ENCODE measurements at regions not wholly inside any gene's neighbourhood (a gene's known extent, or its start where the extent isn't known, plus 50 kb on each side); places are given as distances from the start of the nearest gene placed in this dataset.

DNA sequence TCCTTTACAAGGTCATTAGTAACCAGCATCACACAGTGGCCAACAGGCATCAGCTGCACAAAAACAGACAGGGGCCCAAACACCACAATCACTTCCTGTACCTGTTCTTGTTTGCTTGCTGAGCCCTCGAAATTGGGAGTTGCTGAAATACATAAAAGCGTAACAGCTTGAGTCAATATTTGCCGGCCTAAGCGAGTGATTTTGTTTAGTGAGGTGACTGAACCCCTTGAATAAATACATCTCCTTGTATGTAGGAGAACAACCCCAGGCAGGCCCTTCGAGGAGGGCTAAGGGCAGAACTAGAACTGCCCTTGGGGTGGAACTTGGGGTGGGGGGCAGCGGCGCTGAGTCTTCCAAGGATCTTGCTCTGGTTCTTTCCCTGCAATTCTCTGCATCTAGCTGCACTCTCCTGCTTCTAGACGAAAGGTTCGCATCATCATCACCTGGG, 502.5 kb downstream of the RASEF start:
- TF ChIP-seq, protein P1, sequence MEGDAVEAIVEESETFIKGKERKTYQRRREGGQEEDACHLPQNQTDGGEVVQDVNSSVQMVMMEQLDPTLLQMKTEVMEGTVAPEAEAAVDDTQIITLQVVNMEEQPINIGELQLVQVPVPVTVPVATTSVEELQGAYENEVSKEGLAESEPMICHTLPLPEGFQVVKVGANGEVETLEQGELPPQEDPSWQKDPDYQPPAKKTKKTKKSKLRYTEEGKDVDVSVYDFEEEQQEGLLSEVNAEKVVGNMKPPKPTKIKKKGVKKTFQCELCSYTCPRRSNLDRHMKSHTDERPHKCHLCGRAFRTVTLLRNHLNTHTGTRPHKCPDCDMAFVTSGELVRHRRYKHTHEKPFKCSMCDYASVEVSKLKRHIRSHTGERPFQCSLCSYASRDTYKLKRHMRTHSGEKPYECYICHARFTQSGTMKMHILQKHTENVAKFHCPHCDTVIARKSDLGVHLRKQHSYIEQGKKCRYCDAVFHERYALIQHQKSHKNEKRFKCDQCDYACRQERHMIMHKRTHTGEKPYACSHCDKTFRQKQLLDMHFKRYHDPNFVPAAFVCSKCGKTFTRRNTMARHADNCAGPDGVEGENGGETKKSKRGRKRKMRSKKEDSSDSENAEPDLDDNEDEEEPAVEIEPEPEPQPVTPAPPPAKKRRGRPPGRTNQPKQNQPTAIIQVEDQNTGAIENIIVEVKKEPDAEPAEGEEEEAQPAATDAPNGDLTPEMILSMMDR (IDR thresholded peaks at IDR 0.05; ENCODE audit: low read depth, low read length) = no peak
- no peak for DNase-seq (ENCODE audit: low read depth, low spot score)
- no peak overlapping the region for H3K4me3 ChIP-seq (ENCODE audit: low read depth, low read length)
- in situ Hi-C loops (cut with HindIII; ENCODE audit: low sequenced_read_pairs) = no loop called here

DNA sequence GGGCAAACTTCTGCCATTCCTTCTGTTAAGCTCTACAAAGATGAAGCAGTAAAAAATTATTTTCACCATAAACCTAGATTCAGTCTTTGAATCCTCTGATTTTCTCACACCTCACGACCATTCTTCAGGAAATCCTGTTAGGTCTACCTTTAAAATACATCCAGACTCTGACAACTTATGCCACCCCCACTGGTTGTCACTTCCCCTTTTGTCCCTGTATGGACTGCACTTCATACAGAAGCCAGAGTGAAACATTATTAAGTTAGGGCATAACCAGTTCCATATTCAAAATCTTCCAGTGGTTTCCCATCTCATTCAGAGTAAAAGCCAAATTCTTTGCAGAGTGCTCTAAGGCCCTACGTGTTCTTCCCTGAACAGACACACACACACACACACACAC, 499.8 kb downstream of the RASEF start:
- H3K4me3 ChIP-seq (ENCODE audit: low read depth, low read length) = no peak overlapping the region
- no peak for DNase-seq (ENCODE audit: low read depth, low spot score)
- in situ Hi-C loops (cut with HindIII; ENCODE audit: low sequenced_read_pairs) = no loop called here
- TF ChIP-seq, protein P1 (IDR thresholded peaks at IDR 0.05; ENCODE audit: low read depth, low read length) = no peak

DNA sequence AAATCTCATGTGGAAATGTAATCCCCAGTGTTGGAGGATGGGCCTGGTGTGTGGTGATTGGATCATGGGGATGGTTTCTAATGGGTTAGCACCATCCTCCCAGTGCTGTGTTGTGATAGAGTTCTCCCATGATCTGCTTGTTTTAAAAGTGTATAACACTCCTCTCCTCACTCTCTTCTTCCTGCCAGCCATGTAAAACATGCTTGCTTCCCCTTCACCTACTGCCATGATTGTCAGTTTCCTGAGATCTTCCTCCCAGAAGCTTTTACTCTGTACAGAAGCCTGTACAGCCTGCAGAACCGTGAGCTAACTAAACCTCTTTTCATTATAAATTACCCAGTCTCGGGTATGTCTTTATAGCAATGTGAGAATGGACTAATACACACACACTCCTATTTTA, 499.1 kb downstream of the RASEF start:
- TF ChIP-seq, protein P1 (IDR thresholded peaks at IDR 0.05; ENCODE audit: low read depth, low read length) = no peak
- DNase-seq (ENCODE audit: low read depth, low spot score) = no peak
- H3K4me3 ChIP-seq (ENCODE audit: low read depth, low read length) = no peak overlapping the region
- in situ Hi-C loops (cut with HindIII; ENCODE audit: low sequenced_read_pairs) = no loop called here

- no peak for DNase-seq (ENCODE audit: low read depth, low spot score)
- in situ Hi-C loops (cut with HindIII; ENCODE audit: low sequenced_read_pairs) = no loop called here
- TF ChIP-seq, protein P1 (IDR thresholded peaks at IDR 0.05; ENCODE audit: low read depth, low read length) = no peak
- no peak overlapping the region for H3K4me3 ChIP-seq (ENCODE audit: low read depth, low read length)
Measured at GRCh38 chr9:82565188-82565969, 497.6 kb downstream of the RASEF start.

DNA sequence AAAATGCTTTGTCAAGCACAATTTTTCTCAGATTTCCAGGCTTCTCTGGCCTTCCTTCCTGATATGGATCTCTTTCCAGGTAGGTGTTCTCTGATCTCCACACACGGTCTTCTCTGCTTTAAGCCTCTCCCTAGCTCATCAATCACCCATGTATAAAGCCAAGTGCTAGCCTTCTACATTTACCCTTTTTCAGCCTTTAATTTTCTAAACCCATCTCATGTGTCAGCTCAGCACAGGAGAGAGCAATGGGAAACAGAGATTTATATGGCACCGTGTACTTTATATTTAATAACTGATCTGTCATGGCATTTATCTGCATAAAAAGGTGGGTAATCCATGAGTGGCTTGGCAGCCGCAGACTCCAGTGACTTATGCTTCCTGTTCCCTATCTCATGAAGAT, 495.0 kb downstream of the RASEF start:
- H3K4me3 ChIP-seq (ENCODE audit: low read depth, low read length) = no peak overlapping the region
- DNase-seq (ENCODE audit: low read depth, low spot score) = no peak
- TF ChIP-seq, protein P1 (IDR thresholded peaks at IDR 0.05; ENCODE audit: low read depth, low read length) = no peak
- in situ Hi-C loops (cut with HindIII; ENCODE audit: low sequenced_read_pairs) = no loop called here

DNA sequence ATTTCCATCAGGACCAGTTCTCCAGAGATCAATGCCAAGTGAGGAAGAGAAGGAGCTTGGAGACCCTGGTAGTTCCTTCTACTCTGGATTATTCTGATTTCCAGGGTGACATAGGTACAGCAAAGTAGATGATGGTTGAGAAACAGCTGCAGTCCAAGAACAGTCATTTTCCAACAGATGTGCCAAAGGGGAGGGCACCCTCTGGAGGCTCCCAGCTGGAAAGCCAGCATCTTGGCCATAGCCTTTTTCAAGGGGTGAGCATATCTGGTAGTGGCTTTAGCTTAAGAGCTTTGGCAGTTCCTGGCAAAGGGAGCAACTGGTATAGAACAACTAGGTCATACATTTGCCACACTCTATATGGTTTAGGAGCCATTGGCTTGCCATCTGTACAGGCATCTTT, 492.7 kb downstream of the RASEF start:
- no peak for DNase-seq (ENCODE audit: low read depth, low spot score)
- TF ChIP-seq, protein P1 (IDR thresholded peaks at IDR 0.05; ENCODE audit: low read depth, low read length) = peak; percentile 21
- in situ Hi-C loops (cut with HindIII; ENCODE audit: low sequenced_read_pairs) = no loop called here
- no peak overlapping the region for H3K4me3 ChIP-seq (ENCODE audit: low read depth, low read length)

All from astrocyte of the spinal cord (primary cell).